Liver (tissue), 8 donors: ENCODE measurements at regions not wholly inside any gene's neighbourhood (a gene's known extent, or its start where the extent isn't known, plus 50 kb on each side); places are given as distances from the start of the nearest gene placed in this dataset.
"Not testable (repeated sequence)": the region's sequence is repeated elsewhere in the genome, so short reads cannot be mapped to it uniquely, and the experiment has no call there.

ENCODE experiments used
- DNase-seq: peaks from one replicate; pipeline ENCODE4 v3.0.0-alpha.2; 2017; ENCODE audit warnings: low spot score
- H3K27ac ChIP-seq, 2 donors: one replicate each; pipeline ENCODE4 v1.7.0; 2013; ENCODE audit warnings: inconsistent platforms in 2 of 2, low read length in 2 of 2, control low read depth in 1 of 2, low read depth in 1 of 2, mild to moderate bottlenecking in 1 of 2
- H3K27me3 ChIP-seq, 4 donors: one replicate each; pipeline versions ENCODE4 v1.6.1 to v1.7.0; 2013; ENCODE audit warnings: low read length in 3 of 4, inconsistent platforms in 1 of 4, mild to moderate bottlenecking in 1 of 4, moderate library complexity in 1 of 4; ENCODE audit not compliant: control insufficient read depth in 4 of 4, insufficient read depth in 4 of 4
- H3K36me3 ChIP-seq, 4 donors: one replicate each; pipeline versions ENCODE4 v1.6.1 to v1.7.0; 2013; ENCODE audit warnings: low read length in 3 of 4, mild to moderate bottlenecking in 3 of 4, low read depth in 1 of 4, moderate library complexity in 1 of 4; ENCODE audit not compliant: control insufficient read depth in 4 of 4, insufficient read depth in 3 of 4
- H3K4me1 ChIP-seq, 4 donors: one replicate each; pipeline versions ENCODE4 v1.6.1 to v1.7.0; 2013; ENCODE audit warnings: low read length in 3 of 4, mild to moderate bottlenecking in 3 of 4, moderate library complexity in 1 of 4; ENCODE audit not compliant: control insufficient read depth in 4 of 4, insufficient read depth in 4 of 4
- H3K4me3 ChIP-seq, 3 donors: one replicate each; pipeline versions ENCODE4 v1.6.1 to v1.7.0; 2013; ENCODE audit warnings: low read length in 3 of 3, control low read depth in 1 of 3, low read depth in 1 of 3, mild to moderate bottlenecking in 1 of 3
- H3K9ac ChIP-seq, 2 donors: one replicate each; pipeline ENCODE4 v1.7.0; 2013; ENCODE audit warnings: low read length in 2 of 2, mild to moderate bottlenecking in 2 of 2, moderate library complexity in 2 of 2, control low read depth in 1 of 2, low read depth in 1 of 2
- H3K9me3 ChIP-seq, 4 donors: one replicate each; pipeline versions ENCODE4 v1.6.1 to v1.7.0; 2013; ENCODE audit warnings: low read length in 3 of 4; ENCODE audit not compliant: control insufficient read depth in 4 of 4
- CTCF ChIP-seq: fragments of 150-350 bp; IDR thresholded peaks from 2 replicates; pipeline ENCODE4 v1.5.1; 2017; ENCODE audit warnings: improper control_type of control experiment, low read depth, low read length; ENCODE audit not compliant: missing input control
- EGR1 ChIP-seq, 2 donors: IDR thresholded peaks; 2 replicates each; pipeline ENCODE4 v1.6.1; 2016 to 2018; ENCODE audit warnings: antibody characterized with exemption in 2 of 2, low read depth in 2 of 2
- FOXA1 ChIP-seq: IDR thresholded peaks from 2 replicates; pipeline ENCODE4 v1.6.1; 2016; ENCODE audit warnings: antibody characterized with exemption
- FOXA2 ChIP-seq: IDR thresholded peaks from 2 replicates; pipeline ENCODE4 v1.6.1; 2016; ENCODE audit warnings: antibody characterized with exemption
- GABPA ChIP-seq, 2 donors: IDR thresholded peaks in 1 of 2; conservative IDR thresholded peaks in 1 of 2; 2 replicates each; pipeline ENCODE4 v1.6.1; 2016; ENCODE audit warnings: antibody characterized with exemption in 2 of 2, mild to moderate bottlenecking in 1 of 2, moderate library complexity in 1 of 2
- HNF4A ChIP-seq, 2 donors: conservative IDR thresholded peaks; 2 replicates each; pipeline ENCODE4 v1.6.1; 2016; ENCODE audit warnings: antibody characterized with exemption in 2 of 2, mild to moderate bottlenecking in 2 of 2
- HNF4G ChIP-seq: IDR thresholded peaks from 2 replicates; pipeline ENCODE4 v1.6.1; 2016; ENCODE audit warnings: antibody characterized with exemption
- NR2F2 ChIP-seq: IDR thresholded peaks from 2 replicates; pipeline ENCODE4 v1.6.1; 2016; ENCODE audit warnings: antibody characterized with exemption
- RAD21 ChIP-seq, 2 donors: IDR thresholded peaks; 2 replicates each; pipeline ENCODE4 v1.6.1; 2016; ENCODE audit warnings: antibody characterized with exemption in 2 of 2, mild to moderate bottlenecking in 2 of 2
- REST ChIP-seq: IDR thresholded peaks from 2 replicates; pipeline ENCODE4 v1.6.1; 2016; ENCODE audit warnings: antibody characterized with exemption, mild to moderate bottlenecking
- SP1 ChIP-seq: IDR thresholded peaks from 2 replicates; pipeline ENCODE4 v1.6.1; 2018; ENCODE audit warnings: antibody characterized with exemption, mild to moderate bottlenecking
- YY1 ChIP-seq: IDR thresholded peaks from 2 replicates; pipeline ENCODE4 v1.6.1; 2016; ENCODE audit warnings: antibody characterized with exemption, mild to moderate bottlenecking
- ZBTB33 ChIP-seq: IDR thresholded peaks from 2 replicates; pipeline ENCODE4 v1.6.1; 2016; ENCODE audit warnings: antibody characterized with exemption
- WGBS: extraction: QIAGEN DNeasy Blood & Tissue Kit; methylation state at CpG from one replicate; pipeline ENCODE4 v1.1.7; 2013; 5-methylcytosine and 5-hydroxymethylcytosine counted together
- TF ChIP-seq, protein P1 (sequence below): IDR thresholded peaks from 2 replicates; pipeline ENCODE4 v1.6.1; 2016; ENCODE audit warnings: antibody characterized with exemption
- TF ChIP-seq, protein P2 (sequence below): IDR thresholded peaks from 2 replicates; pipeline ENCODE4 v1.6.1; 2016; ENCODE audit warnings: antibody characterized with exemption
- donor health status: healthy.
- donor health status: healthy.
- donor health status: healthy.
- donor health status: healthy.
- donor health status: healthy.

DNA sequence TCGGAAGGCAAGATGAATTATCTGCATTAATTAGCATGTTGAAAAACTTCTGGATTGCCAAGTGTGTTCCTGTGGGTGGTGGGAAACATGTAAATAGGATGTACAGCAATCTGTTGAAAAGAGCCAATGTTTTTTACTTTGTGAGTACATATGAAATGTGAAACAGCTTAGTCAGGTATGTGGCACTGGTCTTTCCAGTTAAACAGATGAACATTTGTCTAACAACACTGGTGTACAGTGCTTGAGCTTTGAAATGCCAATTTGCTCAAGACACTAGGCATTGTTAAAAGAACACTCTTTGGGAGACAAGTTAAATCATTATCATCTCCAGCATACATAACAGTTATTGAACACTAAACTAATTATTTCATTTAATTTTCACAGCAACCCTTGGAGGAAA, 107.3 kb upstream of the SLC24A2 start:
- Histone ChIP-seq H3K9me3 (no peaks in the 10 kb centered on the region), H3K4me1 (no peaks in the 10 kb centered on the region), H3K36me3 (no peaks in the 10 kb centered on the region), H3K27ac (no peak overlapping the region), H3K9ac (no peak overlapping the region), H3K4me3 (no peak overlapping the region), H3K27me3 (no peaks in the 10 kb centered on the region)
- WGBS = 83% methylated on average over 1 of the region's 1 CpG
- no peak for DNase-seq
- no peak for TF ChIP-seq HNF4G
- no peak for TF ChIP-seq SP1
- no peak for TF ChIP-seq FOXA1
- TF ChIP-seq CTCF = no peak
- TF ChIP-seq FOXA2 = no peak
- TF ChIP-seq GABPA (IDR thresholded peaks at IDR 0.05 in 1 of 2, conservative IDR thresholded peaks at IDR 0.05 in 1 of 2) = no peak
- TF ChIP-seq REST = no peak
- no peak for TF ChIP-seq RAD21 (IDR thresholded peaks at IDR 0.05)
- TF ChIP-seq HNF4A (conservative IDR thresholded peaks at IDR 0.05) = no peak
- TF ChIP-seq ZBTB33 = no peak
- no peak for TF ChIP-seq EGR1 (IDR thresholded peaks at IDR 0.05; ENCODE audit: low read depth in 2 of 2)
- TF ChIP-seq, protein P1, sequence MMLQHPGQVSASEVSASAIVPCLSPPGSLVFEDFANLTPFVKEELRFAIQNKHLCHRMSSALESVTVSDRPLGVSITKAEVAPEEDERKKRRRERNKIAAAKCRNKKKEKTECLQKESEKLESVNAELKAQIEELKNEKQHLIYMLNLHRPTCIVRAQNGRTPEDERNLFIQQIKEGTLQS = no peak
- TF ChIP-seq NR2F2 = no peak
- TF ChIP-seq, protein P2, sequence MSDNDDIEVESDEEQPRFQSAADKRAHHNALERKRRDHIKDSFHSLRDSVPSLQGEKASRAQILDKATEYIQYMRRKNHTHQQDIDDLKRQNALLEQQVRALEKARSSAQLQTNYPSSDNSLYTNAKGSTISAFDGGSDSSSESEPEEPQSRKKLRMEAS = no peak
- no peak for TF ChIP-seq YY1

DNA sequence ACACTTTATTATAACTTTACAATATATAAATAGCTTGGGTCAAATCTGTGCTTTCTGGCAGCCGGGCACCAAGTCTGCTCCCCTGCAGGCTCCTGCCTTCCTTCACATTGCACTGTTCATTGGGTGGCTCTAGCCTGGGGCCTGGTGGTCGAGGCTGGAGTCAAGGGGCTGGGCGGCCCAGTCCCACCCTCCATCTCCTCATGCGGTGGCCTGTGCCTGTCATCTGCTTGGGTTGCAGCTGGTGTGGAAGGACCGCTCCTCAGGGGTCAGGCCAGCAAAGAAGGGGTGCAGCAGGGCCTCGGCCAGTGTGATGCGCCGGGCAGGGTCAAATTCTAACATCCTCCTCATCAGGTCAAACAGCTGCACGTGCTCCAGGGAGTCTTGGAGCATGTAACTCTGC, 106.7 kb upstream of the SLC24A2 start:
- H3K9ac ChIP-seq, H3K36me3 ChIP-seq, H3K27me3 ChIP-seq, H3K4me3 ChIP-seq, H3K4me1 ChIP-seq, H3K9me3 ChIP-seq, DNase-seq, H3K27ac ChIP-seq: not testable (repeated sequence)
- WGBS = 80% methylated on average over 9 of the region's 9 CpGs
